GM19351 (cell line): ENCODE measurements at regions not wholly inside any gene's neighbourhood (a gene's known extent, or its start where the extent isn't known, plus 50 kb on each side); places are given as distances from the start of the nearest gene placed in this dataset.
"Not testable (repeated sequence)": the region's sequence is repeated elsewhere in the genome, so short reads cannot be mapped to it uniquely, and the experiment has no call there.

Source experiments
- ATAC-seq: cut with Tn5 transposase; IDR thresholded peaks from one replicate; pipeline ENCODE4 v1.9.1; 2021; ENCODE audit warnings: mild to moderate bottlenecking, moderate library complexity; ENCODE audit not compliant: unreplicated experiment

DNA sequence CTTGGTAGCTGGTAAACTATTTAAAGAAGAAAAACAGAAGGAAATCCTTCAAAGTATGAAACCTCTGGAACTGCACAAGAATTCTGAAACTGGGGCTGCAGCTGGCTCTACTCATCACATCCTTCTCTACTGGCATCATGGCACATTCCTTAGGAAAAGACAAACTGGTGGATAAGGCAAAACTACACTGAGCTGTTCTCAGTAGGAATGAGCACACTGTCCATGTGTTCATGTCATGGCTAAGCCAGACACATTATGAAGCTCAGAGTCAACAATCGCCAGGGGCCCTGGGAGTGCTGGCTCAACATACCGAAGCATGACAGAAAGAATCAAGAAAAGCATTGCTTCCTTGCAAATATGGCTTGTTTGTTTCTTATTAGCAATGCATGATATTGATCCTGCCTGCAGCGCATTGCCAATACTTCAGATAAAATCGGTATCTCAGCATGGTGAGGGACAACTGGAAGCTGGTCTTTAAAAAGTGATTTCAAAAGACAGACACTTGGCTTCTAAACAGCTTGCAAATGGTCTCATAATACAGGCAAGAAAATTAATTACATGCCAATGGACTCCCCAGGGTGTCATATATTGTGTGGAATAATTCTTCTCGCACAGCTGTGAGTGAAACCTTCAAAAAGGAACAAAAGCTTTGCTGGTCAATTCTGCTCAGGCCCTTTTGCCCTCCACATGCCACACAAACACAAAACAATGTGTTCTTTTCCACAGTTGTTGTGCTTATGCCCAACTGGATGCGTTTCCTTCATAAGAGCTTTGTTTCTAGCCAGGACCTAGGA lies 300.2 kb upstream of the VCX start:
- no peak for ATAC-seq

DNA sequence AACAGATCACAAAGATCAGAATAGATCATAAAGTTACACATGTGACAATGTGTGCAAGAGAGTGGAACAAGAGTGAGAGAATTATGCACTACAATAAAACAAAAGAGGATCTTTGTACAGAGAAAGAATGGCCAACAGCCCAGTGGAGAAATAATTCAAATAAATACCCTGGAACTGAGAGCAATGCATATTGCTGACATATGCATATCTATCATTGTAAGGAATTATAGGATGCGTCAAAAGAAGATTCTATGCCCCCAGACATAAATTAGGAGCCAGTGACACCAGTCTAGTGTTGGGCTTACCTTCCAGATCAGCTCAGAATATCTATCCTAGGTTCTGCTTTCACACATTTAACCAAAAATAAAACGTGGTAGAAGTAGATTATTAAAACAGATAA lies 320.1 kb upstream of the VCX start:
- no peak for ATAC-seq

DNA sequence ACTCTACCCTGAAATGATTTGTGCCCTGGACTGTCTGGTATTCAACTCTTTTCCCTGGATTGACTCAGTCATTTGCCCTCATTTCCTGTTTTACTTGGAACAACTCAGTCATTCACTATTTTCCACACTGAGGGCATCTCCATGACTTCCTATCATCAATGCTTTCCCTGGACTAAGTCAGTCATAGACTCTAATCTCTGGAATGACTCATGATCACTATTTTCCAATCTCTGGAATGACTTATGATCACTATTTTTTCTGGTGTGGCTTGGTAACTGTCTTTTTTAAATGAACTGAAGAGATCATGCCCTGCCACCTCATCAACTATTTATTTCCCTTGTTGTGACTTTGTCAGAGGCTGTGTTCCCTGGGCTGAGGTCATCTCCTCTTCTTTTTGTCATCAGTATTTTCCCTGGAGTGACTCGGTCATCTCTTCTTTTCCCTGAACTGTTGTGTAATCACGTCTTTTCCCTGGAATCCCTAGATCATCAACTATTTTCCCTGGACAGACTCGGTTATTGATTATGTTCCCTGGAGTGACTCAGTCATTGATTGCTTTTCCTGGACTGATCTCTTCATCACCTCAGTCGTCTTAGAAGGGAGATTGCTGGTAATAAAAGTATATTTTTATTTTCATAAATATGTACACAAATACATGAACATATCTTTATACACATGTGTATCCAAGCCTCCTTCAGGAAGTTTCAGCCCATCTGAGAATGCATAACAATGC lies 327.1 kb upstream of the VCX start:
- no peak for ATAC-seq

DNA sequence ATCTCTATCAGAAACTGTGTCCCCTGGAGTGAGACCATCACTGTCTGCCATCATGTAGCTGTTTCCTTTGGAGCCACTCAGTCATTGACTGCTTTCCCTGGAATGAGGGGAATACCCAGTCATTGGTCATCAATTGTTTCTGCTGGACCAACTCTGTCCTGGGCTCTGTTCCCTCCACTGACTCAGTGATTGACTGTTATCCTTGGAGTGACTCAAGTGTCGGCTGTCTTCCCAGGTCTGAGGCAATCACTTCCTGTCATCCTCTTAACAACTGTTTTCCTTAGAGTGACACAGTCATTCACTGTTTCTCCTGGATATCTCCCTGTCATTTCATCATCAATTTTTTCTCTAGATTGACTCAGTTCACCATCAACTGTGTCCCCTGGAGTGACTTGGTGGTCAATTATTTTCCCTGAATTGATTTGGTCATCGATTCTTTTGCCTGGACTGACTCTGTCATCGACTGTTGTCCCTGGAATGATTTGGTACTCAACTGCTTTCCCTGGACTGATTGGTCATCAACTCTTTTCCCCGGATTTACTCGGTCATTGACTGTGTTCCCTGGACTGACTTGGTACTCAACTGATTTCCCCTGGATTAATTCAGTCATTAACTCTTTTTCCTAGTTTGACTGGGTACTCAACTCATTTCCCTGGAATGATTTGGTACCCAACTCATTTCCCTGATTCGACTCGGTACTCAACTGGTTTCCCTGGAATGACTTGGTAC lies 327.9 kb upstream of the VCX start:
- no peak for ATAC-seq

DNA sequence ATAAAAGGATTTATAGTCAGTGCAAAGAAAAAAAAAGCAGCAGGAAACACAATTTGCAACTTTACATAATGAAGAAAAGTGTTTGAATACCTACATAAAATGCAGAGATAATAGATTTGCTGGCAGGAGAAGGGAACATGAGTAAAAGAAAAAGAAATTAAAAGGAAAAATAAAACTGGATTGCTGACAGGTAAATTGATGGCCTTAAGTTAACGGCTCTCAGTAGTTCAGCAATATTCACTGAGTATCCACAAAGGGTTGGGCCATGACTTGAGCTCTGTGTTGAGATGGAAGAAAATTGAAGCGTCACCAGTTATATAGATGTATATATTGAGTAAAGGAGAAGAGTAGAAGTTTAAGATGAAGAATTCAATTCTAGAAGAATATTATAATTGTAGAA lies 330.1 kb upstream of the VCX start:
- ATAC-seq = no peak

DNA sequence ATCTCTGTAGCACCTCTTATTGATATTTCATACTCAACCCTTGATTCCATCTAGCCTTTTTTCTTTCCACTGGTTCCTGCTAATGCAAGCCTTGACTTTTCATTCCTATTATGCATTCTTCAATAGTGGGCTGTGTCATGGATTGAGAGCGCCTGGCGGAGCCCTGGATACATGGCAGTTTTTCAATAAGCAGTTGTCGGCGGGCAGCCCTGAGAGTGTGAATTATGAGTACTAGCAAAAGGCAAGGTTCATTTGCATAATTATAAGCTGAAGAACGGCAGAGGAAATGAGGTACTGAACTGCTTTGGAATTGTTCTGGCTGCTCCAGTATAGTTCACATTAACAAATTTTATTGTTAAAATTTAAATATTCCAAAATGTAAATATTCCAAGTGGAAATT lies 339.7 kb upstream of the VCX start:
- no peak for ATAC-seq

DNA sequence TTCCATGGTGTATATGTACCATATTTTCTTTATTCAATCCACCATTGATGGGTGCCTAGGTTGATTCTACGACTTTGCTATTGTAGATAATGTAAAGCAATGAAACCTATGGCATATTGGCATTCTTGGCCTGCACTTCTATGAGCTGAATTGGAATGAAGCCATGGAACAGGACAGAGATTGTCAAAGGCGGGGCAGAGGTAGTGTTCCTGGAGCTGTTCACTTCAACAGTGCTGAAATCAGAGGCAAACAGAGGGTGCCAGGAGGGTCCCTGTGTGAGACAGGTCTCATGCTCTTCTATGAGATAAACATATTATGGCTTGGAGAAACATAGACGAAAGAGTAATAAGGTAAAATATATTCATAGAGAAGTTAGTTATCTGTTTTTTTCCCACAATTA lies 342.6 kb upstream of the VCX start:
- no peak for ATAC-seq

DNA sequence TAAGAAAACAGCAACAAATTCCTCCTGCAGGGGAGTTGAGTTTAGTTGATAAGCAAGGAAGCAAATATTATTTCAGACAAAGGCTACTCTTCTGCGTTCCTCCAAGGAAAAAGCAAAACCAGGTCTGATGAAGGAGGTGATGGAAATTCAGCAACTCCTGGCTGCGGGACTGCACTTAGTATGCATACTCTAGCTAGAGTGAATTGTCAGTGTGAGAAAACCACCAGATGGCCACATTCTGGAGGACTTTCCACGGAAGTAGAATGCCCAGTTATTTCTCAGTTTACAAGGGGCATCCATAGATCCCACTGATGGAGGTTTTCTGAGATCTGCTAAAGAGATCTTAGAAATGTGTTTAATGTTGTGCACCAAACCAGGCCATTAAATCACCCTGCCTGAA lies 338.6 kb upstream of the PUDP start:
- no peak for ATAC-seq

DNA sequence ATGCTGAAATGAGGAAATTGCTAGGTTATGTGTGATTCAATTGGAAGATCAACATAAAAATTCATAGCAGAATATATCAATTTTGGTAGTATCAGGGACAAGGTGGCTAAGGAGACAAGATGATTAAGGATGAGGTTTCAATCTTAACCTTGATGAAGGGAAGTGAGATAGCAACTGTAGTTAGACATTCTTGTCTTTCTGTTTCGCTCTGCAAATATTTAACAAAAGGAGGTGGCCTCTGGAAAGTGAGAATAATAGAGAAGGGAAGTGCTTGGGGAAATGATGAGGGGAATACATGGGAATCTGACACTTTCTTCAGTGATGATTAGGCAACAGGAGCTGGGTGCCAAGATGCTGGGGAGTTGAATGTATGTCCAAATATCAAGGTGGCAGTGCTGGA lies 337.1 kb upstream of the PUDP start:
- no peak for ATAC-seq

DNA sequence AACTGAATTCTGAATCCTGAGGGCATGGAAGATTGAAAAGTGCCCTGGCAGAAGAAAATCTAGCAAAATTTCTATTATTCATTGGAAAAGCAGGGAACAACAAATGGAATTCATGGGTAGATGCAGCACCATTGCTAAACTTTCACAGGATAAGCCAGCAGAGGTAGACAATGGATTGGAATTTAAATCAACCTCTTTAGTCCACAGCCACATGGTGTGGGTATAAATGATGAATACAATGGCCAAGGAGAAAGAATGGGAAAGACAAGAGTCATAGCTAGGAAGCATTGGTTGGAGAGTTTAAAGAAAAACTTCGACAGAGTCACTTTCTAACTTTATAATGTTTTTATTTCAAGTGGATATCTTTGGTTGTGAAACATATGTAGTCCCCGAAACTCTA lies 332.8 kb upstream of the PUDP start:
- no peak for ATAC-seq

DNA sequence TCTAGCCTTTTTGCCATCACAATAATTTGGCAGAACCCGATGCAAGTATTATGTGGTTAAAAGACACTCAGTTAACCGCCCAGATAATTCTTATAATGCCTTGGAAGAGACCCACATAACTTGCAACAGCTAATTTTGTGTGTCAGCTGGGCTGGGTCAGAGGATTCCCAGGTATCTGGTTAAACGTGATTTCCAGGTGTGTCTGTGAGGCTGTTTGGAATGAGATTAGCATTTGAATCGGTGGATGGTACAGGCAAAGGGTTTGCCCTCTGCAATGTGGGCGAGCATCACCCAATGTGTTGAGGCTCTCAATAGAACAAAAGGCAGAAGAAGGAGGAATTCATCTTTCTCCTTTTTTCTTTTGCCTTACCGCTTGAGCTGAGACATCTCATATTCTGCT lies 314.2 kb upstream of the PUDP start:
- no peak for ATAC-seq

DNA sequence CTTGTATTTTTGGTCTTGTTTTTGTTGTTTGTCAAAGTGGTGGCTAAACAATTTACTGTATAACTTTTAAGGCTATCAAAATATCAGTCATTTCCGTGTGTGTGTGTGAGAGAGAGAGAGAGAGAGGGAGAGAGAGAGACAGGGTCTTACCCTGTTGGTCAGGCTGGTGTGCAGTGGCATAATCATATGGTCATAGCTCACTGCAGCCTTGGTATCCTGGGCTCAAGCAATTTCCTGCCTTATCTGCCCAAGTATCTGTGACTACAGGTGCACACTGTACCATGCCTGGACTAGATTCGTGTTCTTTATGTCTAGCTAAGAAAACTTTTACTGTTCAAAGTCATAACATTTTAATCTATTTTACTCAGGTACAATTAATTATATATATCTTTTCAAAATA lies 313.1 kb upstream of the PUDP start:
- ATAC-seq = not testable (repeated sequence)

DNA sequence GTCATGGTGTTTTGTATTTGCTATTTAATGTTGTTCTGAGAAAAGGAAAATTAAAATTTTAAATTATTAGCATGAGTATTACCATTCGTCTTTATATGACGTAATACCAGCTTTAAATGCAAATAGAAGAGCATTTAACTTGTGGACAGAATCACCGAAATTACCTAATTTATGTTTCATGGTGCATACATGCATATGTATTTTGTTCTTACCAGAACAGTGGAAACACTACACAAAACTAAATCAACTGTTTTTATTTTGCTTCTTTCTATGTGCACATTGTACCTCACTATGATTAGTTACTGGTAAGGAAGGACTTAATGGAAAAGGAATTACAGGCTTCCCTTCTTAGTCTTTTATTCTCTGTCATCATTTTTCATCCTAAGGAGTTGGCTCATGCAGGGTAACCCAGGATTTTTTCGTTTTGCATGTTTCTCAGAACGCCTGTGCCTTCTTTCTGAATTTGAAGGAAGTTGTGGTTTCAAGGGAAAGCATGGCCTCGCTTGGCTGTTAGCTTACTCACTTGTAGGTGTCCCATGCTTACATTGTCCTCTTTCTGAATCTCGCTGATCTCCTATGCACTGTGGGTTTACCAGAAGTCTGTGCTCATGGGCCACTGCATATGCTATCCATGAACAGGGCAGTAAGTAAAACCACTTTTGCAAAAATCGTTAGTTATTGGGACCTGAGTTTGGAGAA lies 300.0 kb upstream of the PUDP start:
- ATAC-seq = no peak

DNA sequence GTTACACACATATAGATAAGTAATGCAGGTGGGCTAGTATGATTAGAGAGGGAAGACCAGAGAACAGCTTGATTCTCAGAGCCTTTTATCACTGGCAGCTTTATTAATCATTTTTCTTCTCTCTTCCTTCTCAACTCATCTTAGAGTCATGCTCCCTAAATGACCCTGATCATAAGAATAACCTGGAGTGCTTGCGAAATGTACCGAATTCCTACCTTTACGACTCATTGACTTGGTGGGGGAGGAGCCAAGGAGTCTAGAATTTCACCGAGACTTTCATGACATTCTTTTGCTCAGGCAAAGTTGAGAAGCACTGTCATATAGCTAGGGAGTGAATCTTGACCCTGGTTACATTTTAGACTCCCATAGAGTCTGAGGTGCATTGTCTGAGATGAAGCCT lies 298.9 kb upstream of the PUDP start:
- no peak for ATAC-seq

DNA sequence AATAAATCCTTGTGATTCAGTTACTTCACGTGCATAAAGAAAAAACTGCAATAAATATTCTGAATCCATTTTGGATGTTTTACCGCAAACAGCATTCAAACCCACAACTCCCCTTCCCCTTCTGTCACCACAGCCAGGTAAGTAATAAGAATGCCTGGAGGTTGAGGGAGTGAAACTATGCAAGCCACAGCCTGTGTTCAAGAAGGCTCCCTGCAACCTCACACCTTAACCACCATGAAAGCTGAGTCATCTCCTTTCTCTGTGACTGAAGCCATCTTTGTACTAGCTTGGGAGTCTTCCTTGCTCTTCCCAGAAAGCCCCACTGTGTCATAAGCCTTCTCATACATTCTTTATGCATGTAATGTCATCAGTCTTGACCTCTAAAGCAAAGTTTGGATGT lies 297.0 kb upstream of the PUDP start:
- peak; percentile 98 for ATAC-seq

DNA sequence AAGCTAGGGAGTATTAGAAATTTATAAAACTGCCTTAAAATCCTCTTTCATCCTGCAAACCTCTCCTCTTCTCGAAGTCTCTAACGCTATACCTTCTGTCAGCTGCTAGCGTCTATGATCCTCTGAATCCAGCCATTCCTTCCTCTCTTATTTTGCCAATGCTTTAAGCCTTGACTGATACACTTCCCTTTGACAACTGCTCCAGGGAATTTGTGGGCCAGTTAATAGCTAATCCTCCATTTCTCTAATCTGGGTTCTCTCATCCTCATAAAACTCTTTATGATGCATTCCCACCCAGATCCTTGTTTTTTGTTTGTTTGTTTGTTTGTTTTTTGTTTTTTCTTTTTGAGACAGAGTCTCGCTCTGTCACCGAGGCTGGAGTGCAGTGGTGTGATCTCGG lies 293.6 kb upstream of the PUDP start:
- ATAC-seq = no peak

DNA sequence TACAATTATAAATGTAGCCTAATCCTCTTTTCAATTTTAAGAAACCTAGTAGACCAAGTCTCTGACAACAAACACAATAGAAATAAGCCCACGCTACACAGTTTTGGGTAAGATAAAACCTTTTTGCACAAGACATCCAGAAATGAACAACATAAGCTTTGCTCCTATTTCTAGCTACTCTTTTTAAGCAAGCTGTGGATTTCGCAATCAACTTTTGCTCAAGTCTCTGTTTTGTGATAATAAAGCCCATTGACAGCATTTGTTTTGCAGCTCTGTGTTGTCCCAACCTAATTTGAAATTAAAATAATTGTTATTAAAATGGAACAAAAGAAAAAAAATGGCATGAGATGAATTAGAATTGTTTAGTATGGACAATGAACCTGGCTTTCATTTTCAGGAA lies 287.9 kb upstream of the PUDP start:
- no peak for ATAC-seq

DNA sequence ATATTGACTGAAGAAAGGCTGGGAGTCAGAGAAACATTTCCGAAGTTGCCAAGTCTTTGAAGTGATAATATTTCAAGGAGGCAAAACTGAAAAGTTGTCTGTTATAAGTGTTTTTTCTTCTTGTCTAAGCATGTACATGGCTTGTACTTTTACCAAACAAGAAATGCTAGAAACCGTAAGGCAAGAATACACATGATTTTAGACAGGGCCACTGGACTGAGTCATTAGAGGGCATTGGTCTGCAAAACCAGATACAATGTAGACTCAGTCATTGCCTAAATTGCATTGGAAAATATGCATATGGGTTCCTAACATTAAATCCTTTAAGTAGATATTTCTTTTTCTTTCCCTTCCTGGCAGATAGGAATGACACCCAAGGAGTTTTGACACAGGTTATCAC lies 284.9 kb upstream of the PUDP start:
- ATAC-seq = no peak

DNA sequence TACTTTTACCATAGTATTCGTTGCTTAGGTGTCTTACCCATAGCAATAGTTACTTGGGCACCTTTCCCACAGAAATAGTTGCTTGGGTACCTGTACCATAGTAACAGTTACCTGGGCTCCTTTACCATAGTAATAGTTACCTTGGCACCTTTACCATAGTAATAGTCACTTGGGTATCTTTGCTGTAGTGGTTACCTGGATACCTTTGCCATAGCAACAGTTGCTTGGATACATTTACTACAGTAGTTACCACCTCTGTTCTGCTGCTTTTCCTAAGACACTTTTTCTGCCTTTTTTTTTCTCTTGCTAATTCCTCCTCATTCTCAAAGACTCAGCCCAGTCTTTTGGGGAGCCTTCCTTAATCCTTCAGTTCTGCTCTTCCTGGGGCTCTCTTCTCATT lies 272.8 kb upstream of the PUDP start:
- no peak for ATAC-seq

DNA sequence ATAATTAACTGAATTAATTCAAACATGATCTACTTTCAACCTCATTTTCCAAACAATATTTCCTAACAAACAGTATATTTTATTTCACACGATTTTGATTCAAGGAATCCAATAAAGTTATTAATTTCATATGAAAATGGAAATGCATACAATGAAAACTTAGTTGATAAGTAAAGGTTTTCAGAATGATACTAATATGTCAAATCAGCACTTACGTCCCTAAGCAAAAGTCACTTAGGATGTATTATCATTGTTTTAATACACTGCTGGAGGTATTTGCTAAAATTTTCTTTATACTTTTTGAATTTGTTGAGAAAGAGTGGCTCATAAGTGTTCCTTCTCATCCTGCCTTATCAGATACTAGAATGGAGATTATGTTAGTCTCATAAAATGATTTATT lies 266.8 kb upstream of the PUDP start:
- ATAC-seq = no peak

DNA sequence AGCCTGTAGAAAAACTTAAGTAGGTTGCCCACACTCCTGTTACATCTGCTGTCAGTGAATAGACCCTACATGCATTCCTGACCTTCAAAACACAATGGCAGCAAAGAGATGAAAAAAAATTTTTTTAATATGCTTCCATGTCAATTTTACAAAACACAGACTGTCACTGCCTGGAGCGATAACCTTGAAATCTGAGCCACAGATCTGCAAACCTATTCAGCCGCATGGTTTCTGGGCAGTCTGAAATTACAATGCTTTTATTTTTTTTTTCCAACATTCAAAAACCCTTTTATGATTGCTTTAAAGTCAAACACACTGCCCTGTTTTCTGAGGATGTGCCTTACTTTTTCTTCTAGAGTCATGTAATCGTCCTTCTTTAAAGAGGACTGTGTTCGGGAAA lies 264.9 kb upstream of the PUDP start:
- no peak for ATAC-seq
